ENCODE measurements at regions not wholly inside any gene's neighbourhood (a gene's known extent, or its start where the extent isn't known, plus 50 kb on each side); places are given as distances from the start of the nearest gene placed in this dataset.

DNA sequence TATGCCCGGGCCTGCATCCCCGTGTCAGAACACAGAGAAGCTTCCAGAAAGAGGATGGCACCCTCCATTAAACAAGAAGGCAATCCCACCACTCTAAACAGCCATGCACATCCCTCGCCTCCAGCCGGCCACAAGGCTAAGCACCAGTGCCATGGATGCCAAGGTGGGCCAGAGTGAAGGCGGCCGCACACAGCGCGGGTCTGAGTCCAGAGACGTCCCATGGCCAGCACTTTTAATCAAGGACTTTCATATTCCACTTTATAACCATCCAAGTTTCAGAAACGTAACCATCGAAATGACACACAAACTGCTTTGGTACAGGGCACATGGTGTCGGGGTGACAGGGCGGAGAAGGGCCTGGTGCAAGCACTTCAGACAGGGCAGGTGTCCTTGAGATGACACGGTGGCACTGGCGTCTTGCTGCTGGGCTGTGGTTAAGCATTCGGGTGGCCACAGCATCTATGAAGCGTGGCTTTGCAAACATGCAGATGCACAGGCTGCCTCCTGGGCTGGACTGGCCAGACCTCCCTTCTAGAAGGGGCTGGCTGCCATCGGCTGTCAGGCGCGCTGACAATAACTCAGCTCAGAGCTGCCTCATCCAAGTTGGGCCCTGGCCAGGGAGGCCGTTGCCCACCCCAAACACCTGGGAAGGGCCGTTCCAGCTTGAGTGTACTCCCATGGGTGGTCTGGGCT lies 117.2 kb downstream of the RFLNA start:
- H3K4me2 ChIP-seq (ENCODE audit: control insufficient read depth, insufficient read depth): no peak overlapping the region

DNA sequence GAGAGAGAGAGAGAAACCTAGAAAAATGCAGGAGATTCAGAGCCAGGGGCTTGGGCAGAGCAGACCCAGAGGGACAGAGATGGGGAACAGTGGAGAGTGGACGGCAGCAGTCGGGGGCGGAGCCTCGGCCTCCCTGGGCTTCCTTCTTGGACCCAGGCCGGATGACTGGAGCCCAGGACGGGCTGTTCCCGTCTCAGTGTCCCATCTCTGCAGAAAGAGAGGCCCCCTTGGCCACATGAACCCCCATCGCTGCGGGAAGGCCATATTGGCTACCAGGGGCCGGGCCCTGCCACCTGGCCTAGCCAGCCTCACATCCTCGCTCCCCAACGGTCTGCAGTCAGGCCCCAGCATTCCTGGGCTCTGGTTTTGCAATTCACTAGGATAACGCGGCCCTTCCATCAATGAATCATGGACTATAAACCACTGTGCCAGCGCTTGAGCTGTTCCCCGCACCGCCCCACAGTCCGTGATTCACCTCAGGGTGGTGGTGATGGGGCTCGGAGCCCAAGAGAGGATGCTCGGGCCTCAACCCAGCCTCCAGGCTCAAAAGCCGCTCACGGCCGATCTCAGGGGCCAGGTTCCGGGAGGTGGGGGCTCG lies 116.5 kb downstream of the RFLNA start:
- in situ Hi-C loops (cut with MboI) (no loop called here), intact Hi-C loops (cut with micrococcal nuclease; ENCODE audit: unreplicated experiment) (no loop called here)
- TF ChIP-seq KDM1A (IDR thresholded peaks at IDR 0.05; ENCODE audit: borderline replicate concordance) (no peak), IKZF2 (IDR thresholded peaks at IDR 0.05) (no peak), SIN3A (IDR thresholded peaks at IDR 0.05; ENCODE audit: low read depth, low read length) (no peak), RFX5 (IDR thresholded peaks at IDR 0.05; ENCODE audit: low read depth, low read length) (no peak), HDAC6 (IDR thresholded peaks at IDR 0.05; ENCODE audit: unreplicated experiment) (no peak), SREBF2 (IDR thresholded peaks at IDR 0.05; ENCODE audit: low read length) (no peak), FOXM1 (IDR thresholded peaks at IDR 0.05; ENCODE audit: low read depth, low read length) (no peak), TAF1 (IDR thresholded peaks at IDR 0.05; ENCODE audit: borderline replicate concordance, low read depth, low read length) (no peak)
- TF ChIP-seq, protein P1, sequence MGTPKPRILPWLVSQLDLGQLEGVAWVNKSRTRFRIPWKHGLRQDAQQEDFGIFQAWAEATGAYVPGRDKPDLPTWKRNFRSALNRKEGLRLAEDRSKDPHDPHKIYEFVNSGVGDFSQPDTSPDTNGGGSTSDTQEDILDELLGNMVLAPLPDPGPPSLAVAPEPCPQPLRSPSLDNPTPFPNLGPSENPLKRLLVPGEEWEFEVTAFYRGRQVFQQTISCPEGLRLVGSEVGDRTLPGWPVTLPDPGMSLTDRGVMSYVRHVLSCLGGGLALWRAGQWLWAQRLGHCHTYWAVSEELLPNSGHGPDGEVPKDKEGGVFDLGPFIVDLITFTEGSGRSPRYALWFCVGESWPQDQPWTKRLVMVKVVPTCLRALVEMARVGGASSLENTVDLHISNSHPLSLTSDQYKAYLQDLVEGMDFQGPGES (IDR thresholded peaks at IDR 0.05): no peak
- TF ChIP-seq, protein P2, sequence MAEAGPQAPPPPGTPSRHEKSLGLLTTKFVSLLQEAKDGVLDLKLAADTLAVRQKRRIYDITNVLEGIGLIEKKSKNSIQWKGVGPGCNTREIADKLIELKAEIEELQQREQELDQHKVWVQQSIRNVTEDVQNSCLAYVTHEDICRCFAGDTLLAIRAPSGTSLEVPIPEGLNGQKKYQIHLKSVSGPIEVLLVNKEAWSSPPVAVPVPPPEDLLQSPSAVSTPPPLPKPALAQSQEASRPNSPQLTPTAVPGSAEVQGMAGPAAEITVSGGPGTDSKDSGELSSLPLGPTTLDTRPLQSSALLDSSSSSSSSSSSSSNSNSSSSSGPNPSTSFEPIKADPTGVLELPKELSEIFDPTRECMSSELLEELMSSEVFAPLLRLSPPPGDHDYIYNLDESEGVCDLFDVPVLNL (IDR thresholded peaks at IDR 0.05; ENCODE audit: low read depth, low read length): no peak
- BruUV-seq (replicated peaks): no TSS peak
- Histone ChIP-seq H3K27ac (ENCODE audit: control insufficient read depth, insufficient read depth) (no peak overlapping the region), H3K36me3 (ENCODE audit: control insufficient read depth in 2 of 2, insufficient read depth in 2 of 2, low read length in 1 of 2) (peaks cover 12 to 19% of the 10 kb centered on the region in 2 experiments; a peak in 3 of 4 replicates), H3K4me2 (ENCODE audit: control insufficient read depth, insufficient read depth) (no peak overlapping the region), H3K27me3 (replicated peaks in 1 of 2; ENCODE audit: control insufficient read depth in 2 of 2, insufficient read depth in 2 of 2, low read length in 1 of 2) (no peaks in the 10 kb centered on the region), H3K4me3 (no peak overlapping the region), H3K4me1 (ENCODE audit: control insufficient read depth, insufficient read depth, low read length) (no peaks in the 10 kb centered on the region), H3K9me3 (replicated peaks; ENCODE audit: control insufficient read depth, insufficient read depth, low read length) (no peaks in the 10 kb centered on the region), H3K79me2 (ENCODE audit: control insufficient read depth, insufficient read depth, low read length) (no peaks in the 10 kb centered on the region), H3K9ac (ENCODE audit: control insufficient read depth, insufficient read depth, low read length) (no peak overlapping the region), H4K20me1 (ENCODE audit: control insufficient read depth, insufficient read depth) (no peaks in the 10 kb centered on the region), H2AFZ (ENCODE audit: control insufficient read depth, low read depth, low read length) (no peak overlapping the region)
- DNase-seq (ENCODE audit: low read depth, low spot score): no peak
- ATAC-seq: no peak
- RAD21 ChIA-PET (ENCODE audit: unreplicated experiment): no interaction called here
- CTCF ChIA-PET: no interaction called here
- no peak for FAIRE-seq
- SMC1A ChIA-PET (ENCODE audit: uncharacterized antibody, unreplicated experiment): no interaction called here
- POLR2A ChIA-PET: no interaction called here
- WGBS (ENCODE audit: insufficient coverage, insufficient replicate concordance, low lambda C conversion rate, missing lambda C conversion rate): 89% methylated on average over 22 of the region's 25 CpGs

More for the DNA sequence above, 117.2 kb downstream of the RFLNA start:
- ChIA-PET POLR2A (no interaction called here), RAD21 (ENCODE audit: unreplicated experiment) (no interaction called here), SMC1A (ENCODE audit: uncharacterized antibody, unreplicated experiment) (no interaction called here), CTCF (interaction anchor here (0.6 kb wide), 1 partner anchor 10 kb away, joined by 3 read pairs; no protein-coding TSS in a partner anchor)
- in situ Hi-C loops (cut with MboI): no loop called here
- no peak for FAIRE-seq
- no peak for TF ChIP-seq POU2F2 (IDR thresholded peaks at IDR 0.05; ENCODE audit: borderline replicate concordance, low read depth, low read length)
- TF ChIP-seq, protein P3, sequence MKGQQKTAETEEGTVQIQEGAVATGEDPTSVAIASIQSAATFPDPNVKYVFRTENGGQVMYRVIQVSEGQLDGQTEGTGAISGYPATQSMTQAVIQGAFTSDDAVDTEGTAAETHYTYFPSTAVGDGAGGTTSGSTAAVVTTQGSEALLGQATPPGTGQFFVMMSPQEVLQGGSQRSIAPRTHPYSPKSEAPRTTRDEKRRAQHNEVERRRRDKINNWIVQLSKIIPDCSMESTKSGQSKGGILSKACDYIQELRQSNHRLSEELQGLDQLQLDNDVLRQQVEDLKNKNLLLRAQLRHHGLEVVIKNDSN (IDR thresholded peaks at IDR 0.05; ENCODE audit: borderline replicate concordance, extremely low read length, insufficient read depth, low read depth, low read length): no peak
- TF ChIP-seq SIX5 (IDR thresholded peaks at IDR 0.05; ENCODE audit: low read depth, low read length, severe bottlenecking): no peak
- DNase-seq (ENCODE audit: low read depth, low spot score): no peak
- no peak overlapping the region for H3K9ac ChIP-seq (ENCODE audit: control insufficient read depth, insufficient read depth, low read length)
- H3K36me3 ChIP-seq (ENCODE audit: control insufficient read depth in 2 of 2, insufficient read depth in 2 of 2, low read length in 1 of 2): peaks cover 12 to 20% of the 10 kb centered on the region in 2 experiments; a peak in 3 of 4 replicates
- H3K4me1 ChIP-seq (ENCODE audit: control insufficient read depth, insufficient read depth, low read length): no peaks in the 10 kb centered on the region
- ATAC-seq: no peak
- intact Hi-C loops (cut with micrococcal nuclease; ENCODE audit: unreplicated experiment): no loop called here
- H3K27ac ChIP-seq (ENCODE audit: control insufficient read depth, insufficient read depth): no peak overlapping the region
- no peaks in the 10 kb centered on the region for H4K20me1 ChIP-seq (ENCODE audit: control insufficient read depth, insufficient read depth)
- no peaks in the 10 kb centered on the region for H3K27me3 ChIP-seq (replicated peaks in 1 of 2; ENCODE audit: control insufficient read depth in 2 of 2, insufficient read depth in 2 of 2, low read length in 1 of 2)
- H3K79me2 ChIP-seq (ENCODE audit: control insufficient read depth, insufficient read depth, low read length): no peaks in the 10 kb centered on the region
- WGBS (ENCODE audit: insufficient coverage, insufficient replicate concordance, low lambda C conversion rate, missing lambda C conversion rate): 83% methylated on average over 22 of the region's 22 CpGs
- H3K9me3 ChIP-seq (replicated peaks; ENCODE audit: control insufficient read depth, insufficient read depth, low read length): no peaks in the 10 kb centered on the region
- H2AFZ ChIP-seq (ENCODE audit: control insufficient read depth, low read depth, low read length): no peak overlapping the region
- H3K4me3 ChIP-seq: no peak overlapping the region
- BruUV-seq (replicated peaks): no TSS peak

All from GM12878 (cell line).